ENCODE measurements at regions not wholly inside any gene's neighbourhood (a gene's known extent, or its start where the extent isn't known, plus 50 kb on each side); places are given as distances from the start of the nearest gene placed in this dataset.

GRCh38 chr4:36844448-36844847, 400.1 kb upstream of the NWD2 start:
- H3K36me3 Mint-ChIP-seq (ENCODE audit: low read depth): no peaks in the 10 kb centered on the region
- H3K27me3 Mint-ChIP-seq: no peaks in the 10 kb centered on the region
- no peak for TF ChIP-seq CTCF (IDR thresholded peaks at IDR 0.05)
- intact Hi-C loops (cut with micrococcal nuclease): no loop called here
- no peak overlapping the region for H3K4me3 Mint-ChIP-seq
- H3K9me3 Mint-ChIP-seq: no peaks in the 10 kb centered on the region
- no peak for ATAC-seq (ENCODE audit: low read depth)
- POLR2A ChIA-PET: no interaction called here
- H3K27ac Mint-ChIP-seq: no peak overlapping the region
- H3K4me1 Mint-ChIP-seq: peaks cover 5% of the 10 kb centered on the region
- CTCF ChIA-PET: no interaction called here
- no peak for DNase-seq

- Mint-ChIP-seq H3K4me1 (no peaks in the 10 kb centered on the region), H3K36me3 (ENCODE audit: low read depth) (no peaks in the 10 kb centered on the region), H3K27ac (no peak overlapping the region), H3K9me3 (no peaks in the 10 kb centered on the region), H3K4me3 (no peak overlapping the region), H3K27me3 (no peaks in the 10 kb centered on the region)
- TF ChIP-seq CTCF (IDR thresholded peaks at IDR 0.05): no peak
- ChIA-PET POLR2A (no interaction called here), CTCF (no interaction called here)
- intact Hi-C loops (cut with micrococcal nuclease): no loop called here
- ATAC-seq (ENCODE audit: low read depth): no peak
- no peak for DNase-seq
Observed at GRCh38 chr4:36852856-36853255, 391.7 kb upstream of the NWD2 start.

DNA sequence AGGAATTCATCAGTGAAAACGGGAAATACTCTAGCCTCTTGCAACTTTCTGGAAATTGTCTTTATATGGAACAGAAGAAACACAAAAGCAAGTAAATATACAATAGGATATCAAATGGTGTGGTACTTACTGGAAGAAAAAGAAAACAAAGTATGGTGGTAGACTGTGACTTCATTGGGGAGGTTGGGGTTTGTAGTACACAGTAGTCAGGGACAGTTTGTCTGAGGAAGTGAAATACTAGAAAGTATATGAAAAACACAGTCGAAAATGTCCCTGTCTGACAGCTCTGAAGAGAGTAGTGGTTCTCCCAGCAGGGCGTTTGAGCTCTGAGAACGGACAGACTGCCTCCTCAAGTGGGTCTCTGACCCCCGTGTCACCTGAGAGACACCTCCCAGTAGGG, 390.0 kb upstream of the NWD2 start:
- ChIA-PET POLR2A (no interaction called here), CTCF (no interaction called here)
- Mint-ChIP-seq H3K4me3 (no peak overlapping the region), H3K9me3 (no peaks in the 10 kb centered on the region), H3K36me3 (ENCODE audit: low read depth) (no peaks in the 10 kb centered on the region), H3K27ac (no peak overlapping the region), H3K27me3 (no peaks in the 10 kb centered on the region), H3K4me1 (no peaks in the 10 kb centered on the region)
- TF ChIP-seq CTCF (IDR thresholded peaks at IDR 0.05): no peak
- no peak for DNase-seq
- intact Hi-C loops (cut with micrococcal nuclease): no loop called here
- no peak for ATAC-seq (ENCODE audit: low read depth)

DNA sequence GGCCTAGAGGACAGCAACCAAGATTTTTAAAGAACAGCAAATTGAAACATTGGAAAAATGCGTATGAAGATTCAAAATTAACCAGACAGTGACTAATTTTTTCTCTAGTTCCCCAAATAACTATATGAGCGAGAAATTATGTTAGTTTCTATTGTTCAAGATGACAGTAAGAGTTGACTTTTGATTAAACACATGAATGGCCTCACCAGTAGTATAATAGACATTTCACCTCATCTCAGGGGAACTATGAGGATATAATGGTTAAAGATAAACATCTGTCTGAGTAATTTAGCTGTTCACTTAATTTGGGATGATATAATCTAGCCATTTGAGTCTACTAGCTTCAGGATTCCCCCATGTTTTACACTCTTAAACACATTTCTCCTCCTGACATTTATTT, 380.9 kb upstream of the NWD2 start:
- intact Hi-C loops (cut with micrococcal nuclease): no loop called here
- POLR2A ChIA-PET: no interaction called here
- Mint-ChIP-seq H3K36me3 (ENCODE audit: low read depth) (no peaks in the 10 kb centered on the region), H3K4me3 (no peak overlapping the region), H3K27ac (no peak overlapping the region), H3K4me1 (no peaks in the 10 kb centered on the region), H3K9me3 (no peaks in the 10 kb centered on the region), H3K27me3 (no peaks in the 10 kb centered on the region)
- ATAC-seq (ENCODE audit: low read depth): no peak
- no peak for DNase-seq
- CTCF ChIA-PET: no interaction called here
- no peak for TF ChIP-seq CTCF (IDR thresholded peaks at IDR 0.05)

- Mint-ChIP-seq H3K9me3 (no peaks in the 10 kb centered on the region), H3K4me3 (no peak overlapping the region), H3K27ac (no peak overlapping the region), H3K4me1 (no peaks in the 10 kb centered on the region), H3K27me3 (no peaks in the 10 kb centered on the region), H3K36me3 (ENCODE audit: low read depth) (no peaks in the 10 kb centered on the region)
- intact Hi-C loops (cut with micrococcal nuclease): no loop called here
- DNase-seq: no peak
- no peak for ATAC-seq (ENCODE audit: low read depth)
- CTCF ChIA-PET: no interaction called here
- POLR2A ChIA-PET: no interaction called here
- TF ChIP-seq CTCF (IDR thresholded peaks at IDR 0.05): no peak
Observed at GRCh38 chr4:36870121-36870520, 374.4 kb upstream of the NWD2 start.

Data from activated B cell treated with CpG ODN at 0.5 μM for 24 hours (primary cell).